GM18873 (cell line): ENCODE measurements at regions not wholly inside any gene's neighbourhood (a gene's known extent, or its start where the extent isn't known, plus 50 kb on each side); places are given as distances from the start of the nearest gene placed in this dataset.
"Not testable (repeated sequence)": the region's sequence is repeated elsewhere in the genome, so short reads cannot be mapped to it uniquely, and the experiment has no call there.

Source experiments
- ATAC-seq: cut with Tn5 transposase; IDR thresholded peaks from one replicate; pipeline ENCODE4 v1.9.1; 2021; ENCODE audit warnings: mild to moderate bottlenecking, moderate library complexity, moderate number of reproducible peaks; ENCODE audit not compliant: unreplicated experiment, low FRiP score

DNA sequence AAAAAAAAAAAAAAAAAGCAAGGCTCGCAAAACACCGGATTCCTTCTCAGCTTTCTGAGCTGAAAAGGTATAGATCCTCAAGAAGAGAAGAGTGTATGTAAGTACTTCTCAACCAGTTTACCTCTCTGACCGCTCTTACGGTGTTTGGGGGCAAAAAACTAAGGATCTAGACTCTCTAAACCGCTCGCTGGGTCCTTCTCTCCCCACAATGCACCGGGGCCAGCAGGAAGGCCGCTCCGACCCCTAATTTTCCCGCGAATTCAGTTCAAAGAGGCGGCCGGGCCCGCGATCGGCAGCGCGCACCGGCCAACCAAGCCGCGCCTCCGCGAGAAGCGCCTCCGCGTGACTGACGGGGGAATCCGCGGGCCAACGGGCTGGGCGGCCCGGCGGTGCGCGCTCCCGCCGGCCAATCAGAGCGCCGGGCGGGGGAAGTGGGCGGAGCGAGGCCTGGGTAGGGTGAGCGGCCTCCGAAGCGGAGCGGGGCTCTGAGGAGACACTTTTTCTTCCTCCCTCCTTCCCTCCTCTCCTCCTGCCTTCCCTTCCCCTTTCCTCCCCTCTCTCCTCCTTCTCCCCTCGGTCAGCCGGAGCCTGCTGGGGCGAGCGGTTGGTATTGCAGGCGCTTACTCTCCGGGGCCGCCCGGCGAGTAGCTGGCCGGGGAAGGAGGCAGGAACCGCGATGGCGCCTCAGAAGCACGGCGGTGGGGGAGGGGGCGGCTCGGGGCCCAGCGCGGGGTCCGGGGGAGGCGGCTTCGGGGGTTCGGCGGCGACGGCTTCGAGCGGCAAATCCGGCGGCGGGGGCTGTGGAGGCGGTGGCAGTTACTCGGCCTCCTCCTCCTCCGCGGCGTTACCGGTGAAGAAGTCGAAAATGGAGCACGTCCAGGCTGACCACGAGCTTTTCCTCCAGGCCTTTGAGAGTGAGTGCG lies 93.0 kb downstream of the CRLF3 start:
- ATAC-seq = peak; percentile 70

DNA sequence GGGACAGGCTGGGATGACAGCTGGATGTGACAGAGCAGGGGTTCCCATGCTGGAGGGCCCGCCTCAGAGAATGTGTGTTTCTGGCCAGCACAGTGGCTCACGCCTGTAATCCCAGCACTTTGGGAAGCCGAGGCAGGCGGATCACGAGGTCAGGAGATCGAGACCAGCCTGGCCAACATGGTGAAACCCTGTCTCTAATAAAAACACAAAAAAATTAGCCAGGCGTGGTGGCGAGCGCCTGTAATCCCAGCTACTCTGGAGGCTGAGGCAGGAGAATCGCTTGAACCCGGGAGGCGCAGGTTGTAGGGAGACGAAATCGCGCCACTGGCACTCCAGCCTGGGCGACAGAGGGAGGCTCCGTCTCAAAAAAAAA lies 93.7 kb downstream of the CRLF3 start:
- ATAC-seq = not testable (repeated sequence)

DNA sequence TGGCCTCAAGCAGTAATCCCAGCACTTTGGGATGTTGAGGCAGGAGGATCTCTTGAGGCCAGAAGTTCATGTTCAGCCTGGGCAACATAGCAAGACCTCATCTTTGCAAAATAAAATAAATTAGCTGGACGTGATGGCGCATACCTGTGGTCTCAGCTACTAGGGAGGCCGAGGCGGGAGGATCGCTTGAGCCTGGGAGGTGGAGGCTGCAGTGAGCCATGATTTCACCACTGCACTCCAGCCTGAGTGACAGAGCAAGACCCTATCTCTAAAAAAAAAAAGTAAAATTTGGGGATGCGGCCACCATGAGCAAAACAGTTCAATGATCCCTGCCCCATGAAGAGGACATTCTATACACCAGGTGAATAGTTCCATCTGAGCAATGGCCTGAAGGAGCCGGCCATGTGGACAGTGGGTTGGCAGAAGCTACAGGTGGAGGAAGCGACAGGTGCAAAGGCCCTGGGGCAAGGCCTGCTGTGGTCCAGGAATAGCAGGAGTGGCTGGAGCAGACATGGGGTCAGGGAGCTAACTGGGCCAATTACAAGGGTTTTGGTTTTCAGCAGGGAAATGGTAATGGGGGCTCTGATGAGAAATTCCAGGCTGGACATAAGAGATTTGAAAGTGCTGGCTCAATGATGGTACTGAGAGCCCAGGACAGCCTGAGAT lies 94.2 kb downstream of the CRLF3 start:
- ATAC-seq = not testable (repeated sequence)

DNA sequence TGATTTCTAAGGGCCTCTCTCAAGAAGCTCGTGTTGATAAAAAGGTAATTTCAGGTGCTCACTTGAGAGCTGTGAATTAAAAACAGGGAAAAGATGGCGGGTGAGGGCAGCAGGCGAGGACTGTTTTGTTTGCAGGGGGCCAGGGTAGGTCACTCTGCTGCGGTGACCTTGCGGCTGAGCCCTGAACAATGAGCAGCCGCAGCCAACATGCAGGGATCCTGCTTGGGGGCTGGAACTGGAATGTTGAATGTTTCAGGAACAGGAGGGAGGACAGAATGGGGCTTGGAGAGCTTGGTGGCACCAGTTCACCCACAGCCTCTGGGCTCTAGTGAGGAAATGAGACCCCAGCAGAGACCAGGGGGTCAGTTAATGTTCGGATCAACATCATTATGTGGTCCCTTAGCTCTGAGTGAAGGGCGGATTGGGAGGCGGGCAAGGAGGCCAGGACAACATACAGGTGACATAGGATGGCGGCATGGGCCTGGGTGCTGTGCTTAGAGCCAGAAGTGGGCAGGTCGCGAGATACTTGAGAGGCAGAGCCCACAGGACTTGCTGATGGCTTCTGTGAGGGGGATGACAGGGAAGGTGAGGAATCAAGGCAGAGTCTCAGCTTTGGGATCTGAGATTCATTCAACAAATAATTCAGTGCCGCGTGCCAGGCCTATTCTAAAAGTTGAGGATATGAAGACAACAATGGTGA lies 94.9 kb downstream of the CRLF3 start:
- not testable (repeated sequence) for ATAC-seq

DNA sequence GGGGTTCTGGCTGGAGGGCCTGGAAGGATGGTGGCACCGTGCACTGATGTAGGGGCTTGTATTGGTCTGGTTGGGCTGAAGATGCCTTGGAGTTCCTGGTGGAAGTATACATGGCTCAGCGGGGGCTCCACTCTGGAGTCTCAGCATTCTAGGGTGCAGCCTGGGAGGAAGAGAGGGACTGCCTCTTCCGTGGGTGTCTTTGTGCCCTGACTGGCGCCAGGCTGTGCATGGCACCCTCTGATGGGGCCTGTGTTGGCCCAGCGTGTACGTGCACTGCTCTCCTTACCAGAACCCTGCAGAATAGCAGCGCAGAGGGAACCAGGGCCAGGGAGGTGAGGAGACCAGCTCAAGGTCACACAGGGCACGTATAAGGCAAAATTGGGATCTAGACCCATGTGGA lies 97.0 kb downstream of the CRLF3 start:
- ATAC-seq = not testable (repeated sequence)

DNA sequence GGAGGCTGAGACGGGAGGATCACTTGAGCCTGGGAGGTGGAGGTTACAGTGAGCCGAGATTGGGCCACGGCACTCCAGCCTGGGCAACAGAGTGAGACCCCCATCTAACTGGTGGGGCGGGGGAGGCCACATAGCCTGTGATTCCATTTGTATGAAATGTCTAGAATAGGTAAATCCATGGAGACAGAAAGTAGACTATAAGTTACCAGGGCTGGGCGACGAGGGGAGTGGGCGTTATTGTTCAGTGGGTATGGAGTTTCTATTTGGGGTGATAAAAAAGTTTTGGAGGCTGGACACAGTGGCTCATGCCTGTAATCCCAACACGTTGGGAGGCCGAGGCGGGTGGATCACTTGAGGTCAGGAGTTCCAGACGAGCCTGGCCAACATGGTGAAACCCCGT lies 97.8 kb downstream of the CRLF3 start:
- ATAC-seq = not testable (repeated sequence)

DNA sequence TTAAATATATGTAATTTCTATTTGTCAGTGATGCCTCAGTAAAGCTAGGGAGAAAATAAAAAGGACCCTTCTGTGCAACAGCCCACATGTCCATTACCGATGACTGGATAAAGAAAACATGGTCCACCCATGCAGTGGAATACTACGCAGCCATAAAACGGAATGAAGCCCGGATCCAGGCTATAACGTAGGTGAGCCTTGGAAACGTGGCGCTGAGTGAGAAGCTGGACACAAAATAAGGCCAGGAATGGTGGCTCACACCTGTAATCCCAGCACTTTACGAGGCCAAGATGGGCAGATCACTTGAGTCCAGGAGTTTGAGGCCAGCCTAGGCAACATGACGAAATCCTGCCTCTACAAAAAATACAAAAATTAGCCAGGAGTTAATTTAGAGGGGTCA lies 98.2 kb downstream of the CRLF3 start:
- not testable (repeated sequence) for ATAC-seq

DNA sequence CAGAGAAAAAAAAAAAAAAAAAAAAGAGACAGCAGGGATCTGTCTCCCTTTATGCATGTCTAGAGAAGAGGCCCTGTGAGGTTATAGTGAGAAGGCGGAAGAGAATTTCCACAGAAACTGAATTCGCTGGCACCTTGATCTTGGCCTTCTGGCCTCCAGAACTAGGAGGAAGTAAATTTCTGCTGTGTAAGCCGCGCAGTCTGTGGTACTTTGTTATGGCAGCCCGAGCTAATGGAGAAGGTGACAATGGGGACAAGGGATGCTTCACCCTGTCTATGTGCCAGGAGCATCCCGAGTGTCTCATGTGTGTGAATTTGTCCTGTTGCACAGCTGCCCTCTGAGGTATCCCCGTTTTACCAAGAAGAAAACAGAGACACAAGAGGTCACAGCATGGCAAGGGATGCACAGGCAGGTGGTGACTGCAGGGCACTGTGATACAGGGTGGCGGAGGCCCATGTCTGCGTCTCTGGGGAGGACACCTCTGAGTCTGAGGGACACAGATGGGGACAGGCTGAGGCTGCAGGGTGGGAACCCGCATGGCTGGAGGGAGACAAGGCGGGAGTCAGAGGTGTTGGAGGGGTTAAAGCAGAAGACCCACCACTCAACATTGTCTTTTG lies 100.3 kb downstream of the CRLF3 start:
- ATAC-seq = not testable (repeated sequence)

DNA sequence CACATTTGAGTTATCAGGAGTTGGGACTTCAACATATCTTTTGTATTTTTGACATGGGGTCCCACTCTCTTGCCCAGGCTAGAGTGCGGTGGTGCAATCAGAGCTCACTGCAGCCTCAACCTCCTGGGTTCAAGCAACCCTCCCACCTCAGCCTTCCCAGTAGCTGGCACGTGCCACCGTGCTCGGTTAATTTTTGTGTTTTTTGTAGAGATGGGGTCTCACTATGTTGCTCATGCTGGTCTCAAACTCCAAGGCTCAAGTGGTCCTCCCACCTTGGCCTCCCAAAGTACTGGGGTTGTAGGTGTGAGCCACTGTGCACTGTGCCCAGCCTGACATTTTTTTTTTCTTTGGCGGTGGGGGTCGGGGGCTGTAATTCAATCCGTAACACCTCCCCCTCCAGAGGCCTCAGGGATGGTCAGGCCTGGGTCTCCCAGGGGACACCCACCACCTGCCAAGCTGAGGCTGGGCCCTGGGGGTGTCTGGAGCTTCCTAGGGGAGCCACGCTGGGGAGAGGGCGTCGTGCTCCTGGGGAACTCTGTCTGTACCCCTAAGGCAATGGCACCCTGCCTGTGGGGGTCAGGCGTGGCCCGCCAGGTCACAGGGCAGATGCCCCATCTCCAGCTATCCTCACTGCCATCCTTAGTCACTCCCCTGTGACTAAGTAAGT lies 102.2 kb downstream of the CRLF3 start:
- ATAC-seq = not testable (repeated sequence)

DNA sequence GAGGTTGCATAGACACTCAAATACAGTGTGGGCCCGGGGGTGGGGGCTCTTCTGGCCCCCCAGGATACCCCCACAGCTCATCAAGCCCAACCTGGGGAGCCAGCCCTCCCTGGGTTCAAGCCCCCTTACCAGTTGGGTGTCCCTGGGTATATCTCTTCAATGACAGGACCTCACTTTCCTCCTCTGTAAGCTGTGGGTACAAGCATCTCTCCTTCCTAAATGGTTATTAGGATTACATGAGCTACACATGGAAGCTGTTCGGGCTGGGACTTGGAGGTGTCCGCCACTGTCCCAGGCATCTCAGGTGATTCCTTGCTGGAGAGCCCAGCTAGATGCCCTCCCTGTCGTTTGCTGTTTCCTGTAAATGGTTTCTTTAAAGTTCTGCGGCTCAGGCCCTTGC lies 103.5 kb downstream of the CRLF3 start:
- not testable (repeated sequence) for ATAC-seq

DNA sequence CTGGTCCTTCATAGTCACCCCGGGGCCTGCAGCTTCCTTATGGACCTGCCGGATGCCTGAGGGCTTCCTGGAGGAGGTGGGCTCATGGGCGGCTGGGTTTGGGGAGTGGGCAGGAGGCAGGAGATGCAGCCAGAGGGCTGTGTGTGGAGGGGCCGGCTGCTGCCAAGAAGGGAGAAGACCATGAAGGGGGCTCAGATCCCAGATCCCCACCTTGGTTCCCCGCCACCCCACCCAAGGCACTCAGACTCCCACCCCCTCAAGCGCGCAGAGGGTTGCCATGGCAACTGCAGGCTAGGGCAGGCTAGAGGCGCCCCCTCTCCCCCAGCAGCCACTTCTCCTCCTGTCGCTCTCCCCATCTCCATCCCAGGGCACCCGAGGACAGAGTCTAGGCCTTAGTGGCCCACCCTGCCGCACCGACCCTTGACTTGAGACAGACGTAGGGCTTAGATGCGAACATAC lies 104.5 kb downstream of the CRLF3 start:
- no peak for ATAC-seq

DNA sequence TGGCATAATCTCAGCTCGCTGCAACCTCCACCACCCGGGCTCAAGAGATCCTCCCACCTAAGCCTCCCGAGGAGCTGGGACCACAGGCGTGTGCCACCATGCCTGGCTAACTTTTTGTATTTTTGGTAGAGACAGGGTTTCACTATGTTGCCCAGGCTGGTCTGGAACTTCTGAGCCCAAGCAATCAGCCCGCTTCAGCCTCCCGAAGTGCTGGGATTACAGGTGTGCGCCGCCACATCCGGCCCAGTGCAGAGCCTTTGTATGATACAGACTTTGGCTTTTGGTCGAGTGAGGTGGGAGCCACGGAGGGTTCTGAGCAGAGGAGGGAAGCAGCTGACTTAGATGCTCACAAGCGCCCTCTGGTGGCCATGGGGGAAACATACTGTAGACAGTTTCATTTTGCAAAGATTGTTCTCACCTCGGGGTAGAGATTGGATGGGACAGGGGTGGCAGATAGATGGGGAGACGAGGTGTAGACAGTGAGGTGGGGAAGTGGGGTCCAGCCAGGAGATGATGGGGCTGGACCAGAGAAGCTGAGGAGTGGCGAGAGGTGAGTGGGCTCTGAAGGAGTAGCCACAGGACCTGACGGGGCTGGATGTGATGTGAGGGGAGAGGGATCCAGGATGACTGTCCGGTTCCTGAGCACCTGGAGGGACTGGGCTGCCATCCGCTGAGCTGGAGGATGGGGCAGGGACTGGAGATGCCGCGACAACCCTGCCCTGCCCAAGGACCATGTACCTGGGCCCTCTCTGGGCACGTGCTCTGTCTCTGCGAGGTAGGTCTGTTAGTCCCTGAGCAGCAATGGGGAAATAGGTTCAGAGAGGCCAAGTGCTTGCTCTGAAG lies 105.1 kb downstream of the CRLF3 start:
- ATAC-seq = not testable (repeated sequence)

DNA sequence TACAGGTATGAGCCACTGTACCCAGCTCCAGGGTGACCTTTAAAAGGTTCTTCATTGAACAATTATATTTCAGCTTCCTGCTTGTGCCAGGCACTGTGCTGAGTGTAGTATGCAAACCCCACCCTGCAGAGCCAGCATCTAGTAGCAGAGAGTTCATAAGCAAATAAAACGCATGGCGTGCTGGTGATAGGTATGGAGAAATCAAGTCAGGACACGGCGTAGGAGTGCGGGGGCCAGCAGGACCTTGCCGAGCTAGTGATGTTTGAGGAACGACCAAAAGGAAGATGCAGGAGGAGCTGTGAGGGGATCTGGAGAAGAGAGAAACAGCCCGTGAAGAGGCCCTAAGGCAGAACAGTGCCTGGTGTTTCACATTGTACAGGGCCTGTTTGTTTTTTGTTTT lies 105.8 kb downstream of the CRLF3 start:
- ATAC-seq = not testable (repeated sequence)

DNA sequence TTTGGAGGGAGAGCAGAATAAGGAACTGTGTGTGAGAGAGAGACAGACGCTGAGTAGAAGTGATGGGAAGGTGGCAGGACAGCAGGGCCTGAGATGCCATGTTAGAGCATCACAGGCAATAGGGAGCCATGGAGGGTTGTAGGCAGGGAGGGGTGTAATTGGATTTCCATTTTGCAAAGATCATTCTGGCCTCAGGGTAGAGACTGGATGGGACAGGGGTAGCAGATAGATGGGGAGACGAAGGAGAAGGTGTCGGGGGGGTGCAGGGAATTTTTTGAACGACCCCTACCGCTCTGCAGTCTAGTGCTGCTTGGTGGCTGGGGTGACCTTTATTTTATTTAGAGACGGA lies 106.4 kb downstream of the CRLF3 start:
- not testable (repeated sequence) for ATAC-seq

DNA sequence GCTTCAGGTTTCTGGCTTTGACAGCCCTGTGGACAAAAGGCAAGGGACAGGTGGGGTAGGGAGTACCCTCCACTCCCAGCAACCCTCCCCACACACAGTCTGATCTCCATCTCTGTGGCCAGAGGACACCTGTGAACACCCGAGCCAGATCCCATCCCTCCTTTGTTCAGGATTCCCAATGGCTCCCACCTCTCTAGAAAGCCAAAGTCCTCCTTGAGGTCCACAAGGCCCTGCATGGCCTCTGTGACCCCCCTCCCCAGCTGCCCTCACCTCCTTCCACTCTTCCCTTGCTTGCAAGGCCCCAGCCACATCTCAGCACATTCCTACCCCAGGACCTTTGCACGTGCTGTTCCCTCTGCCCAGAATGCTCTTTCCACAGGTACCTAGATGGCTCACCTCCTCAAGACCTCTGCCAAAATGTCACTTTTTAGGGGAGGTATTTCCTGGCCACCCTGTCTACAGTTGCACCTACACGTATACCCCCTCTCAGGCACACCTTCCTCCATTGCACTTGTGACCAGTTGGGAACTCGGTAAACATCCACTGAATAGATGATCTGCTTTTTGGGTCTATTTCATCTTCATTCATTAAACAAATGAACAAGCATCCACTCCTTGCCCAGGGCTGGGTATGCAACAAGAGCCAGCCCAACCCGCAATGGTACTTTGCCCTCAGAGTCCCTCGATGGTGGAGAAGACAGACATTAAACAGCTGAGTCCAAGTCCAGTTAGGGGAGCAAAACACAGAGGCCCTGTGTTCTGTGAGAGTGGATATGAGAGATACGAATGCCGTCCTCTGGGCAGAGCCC lies 107.0 kb downstream of the CRLF3 start:
- no peak for ATAC-seq

DNA sequence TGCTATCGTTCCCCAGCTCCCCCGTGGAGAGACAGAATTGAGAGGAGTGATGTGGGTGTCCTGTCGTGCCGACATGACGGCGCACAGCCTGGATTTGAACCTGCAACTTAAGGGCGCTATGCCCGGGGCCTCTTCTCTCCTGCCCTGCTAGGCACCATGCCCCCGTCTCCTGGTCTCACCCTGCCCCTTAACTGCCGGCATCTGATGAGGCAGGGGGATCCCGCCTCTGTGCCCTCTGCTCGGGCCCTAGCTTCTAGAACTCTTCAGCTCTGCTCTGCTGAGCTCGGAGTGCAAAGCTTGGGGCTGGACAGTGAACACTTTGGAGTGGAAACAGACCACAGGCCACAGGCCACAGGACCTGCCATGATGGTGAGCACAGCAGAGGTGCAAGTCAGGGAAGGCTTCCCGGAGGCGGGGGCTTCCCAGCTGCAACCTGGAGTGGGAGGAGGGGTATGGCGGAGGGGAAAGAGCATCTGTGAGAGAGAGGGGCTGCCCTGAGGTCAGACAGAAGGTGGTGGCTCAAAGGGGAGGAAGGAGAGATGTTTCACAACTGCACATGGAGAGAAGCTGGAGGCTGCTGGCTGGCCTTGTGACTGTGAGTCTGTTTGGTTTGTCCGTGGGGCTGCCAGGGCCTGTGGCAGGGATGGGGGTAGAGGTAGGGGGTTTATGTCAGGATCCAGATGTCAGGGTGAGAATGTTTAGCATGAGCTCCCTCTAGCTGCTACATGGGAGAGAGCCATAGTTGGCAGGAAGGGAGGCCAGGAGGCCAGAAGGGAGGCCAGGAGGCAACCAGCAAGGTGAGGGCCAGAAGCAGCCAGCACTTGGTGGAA lies 107.8 kb downstream of the CRLF3 start:
- no peak for ATAC-seq

DNA sequence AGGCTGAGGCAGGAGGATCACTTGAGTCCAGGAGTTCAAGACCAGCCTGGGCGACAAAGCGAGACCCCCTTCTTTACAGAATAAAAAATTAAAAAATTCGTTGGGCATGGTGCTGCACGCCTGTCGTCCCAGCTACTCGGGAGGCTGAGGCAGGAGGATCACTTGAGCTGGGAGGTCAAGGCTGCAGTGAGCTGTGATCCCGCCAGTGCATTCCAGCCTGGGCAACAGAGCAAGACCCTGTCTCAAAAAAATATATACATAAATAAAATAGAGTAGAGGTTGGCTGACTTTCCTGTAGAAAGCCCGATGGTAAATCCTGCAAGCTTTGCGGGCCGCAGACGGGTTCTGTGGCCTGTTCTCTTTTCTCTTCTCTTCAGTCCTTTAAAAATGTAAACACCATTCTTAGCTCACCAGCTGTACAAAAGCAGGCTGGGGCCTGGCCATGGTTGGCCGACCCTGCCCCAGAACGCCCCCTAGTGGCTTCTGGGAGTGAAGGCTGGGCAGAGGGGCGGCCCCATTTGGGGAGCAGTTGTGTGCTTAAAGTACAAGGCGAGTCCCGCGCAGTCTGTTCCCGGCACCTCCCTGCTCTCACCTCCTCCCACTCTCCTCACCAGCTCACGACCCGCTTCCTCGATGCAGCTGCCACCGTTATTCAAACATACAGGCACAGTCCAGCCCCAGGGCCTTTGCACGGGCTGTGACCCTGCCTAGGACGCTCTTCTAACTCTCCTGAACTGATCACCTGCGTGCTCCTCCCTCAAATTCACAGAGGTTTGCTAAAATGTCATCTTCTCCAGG lies 109.5 kb downstream of the CRLF3 start:
- not testable (repeated sequence) for ATAC-seq
